HG02943 (cell line): ENCODE measurements at regions not wholly inside any gene's neighbourhood (a gene's known extent, or its start where the extent isn't known, plus 50 kb on each side); places are given as distances from the start of the nearest gene placed in this dataset.

Source experiments
- ATAC-seq: cut with Tn5 transposase; IDR thresholded peaks from one replicate; pipeline ENCODE4 v1.9.1; 2021; ENCODE audit warnings: mild to moderate bottlenecking, low read depth, moderate library complexity; ENCODE audit not compliant: unreplicated experiment

- ATAC-seq = no peak
Measured at GRCh38 chr2:7660816-7661215, 743.6 kb downstream of the RNF144A start.

GRCh38 chr2:7661502-7661901 is 744.3 kb downstream of the RNF144A start:
- no peak for ATAC-seq

GRCh38 chr2:7665880-7666279 is 748.7 kb downstream of the RNF144A start:
- no peak for ATAC-seq

- no peak for ATAC-seq
Measured at GRCh38 chr2:7666596-7667259, 749.5 kb downstream of the RNF144A start.

GRCh38 chr2:7667260-7667757 is 750.1 kb downstream of the RNF144A start:
- no peak for ATAC-seq

GRCh38 chr2:7670905-7671641 is 753.9 kb downstream of the RNF144A start:
- ATAC-seq = no peak

GRCh38 chr2:7672027-7672684 is 754.9 kb downstream of the RNF144A start:
- no peak for ATAC-seq

- no peak for ATAC-seq
Measured at GRCh38 chr2:7672685-7673071, 755.5 kb downstream of the RNF144A start.

GRCh38 chr2:7673101-7673500 is 755.9 kb downstream of the RNF144A start:
- ATAC-seq = no peak

GRCh38 chr2:7673853-7674252 is 756.6 kb downstream of the RNF144A start:
- no peak for ATAC-seq

GRCh38 chr2:7674606-7675005 is 757.4 kb downstream of the RNF144A start:
- no peak for ATAC-seq

GRCh38 chr2:7676714-7677113 is 759.5 kb downstream of the RNF144A start:
- ATAC-seq = no peak

GRCh38 chr2:7681881-7682461 is 764.8 kb downstream of the RNF144A start:
- ATAC-seq = no peak

GRCh38 chr2:7683196-7683595 is 766.0 kb downstream of the RNF144A start:
- no peak for ATAC-seq

GRCh38 chr2:7683708-7684107 is 766.5 kb downstream of the RNF144A start:
- ATAC-seq = no peak

- no peak for ATAC-seq
Measured at GRCh38 chr2:7685342-7686015, 768.3 kb downstream of the RNF144A start.

GRCh38 chr2:7686016-7686385 is 768.8 kb downstream of the RNF144A start:
- no peak for ATAC-seq

- ATAC-seq = no peak
Measured at GRCh38 chr2:7691961-7692656, 774.9 kb downstream of the RNF144A start.

- no peak for ATAC-seq
Measured at GRCh38 chr2:7692657-7693161, 775.5 kb downstream of the RNF144A start.
